Fibroblast of the aortic adventitia (primary cell): ENCODE measurements at regions not wholly inside any gene's neighbourhood (a gene's known extent, or its start where the extent isn't known, plus 50 kb on each side); places are given as distances from the start of the nearest gene placed in this dataset.

ENCODE experiments used
- DNase-seq: peaks from one replicate; pipeline ENCODE4 v3.0.0-alpha.2; 2010; ENCODE audit warnings: low read depth
- H3K4me3 ChIP-seq: 2 replicates; pipeline ENCODE4 v1.5.1; 2011; ENCODE audit warnings: low read depth, mild to moderate bottlenecking, control low read depth, low read length, moderate library complexity
- TF ChIP-seq, protein P1 (sequence below): IDR thresholded peaks from 2 replicates; pipeline ENCODE4 v1.5.1; 2011; ENCODE audit warnings: mild to moderate bottlenecking, low read length, control low read depth, inconsistent platforms; ENCODE audit not compliant: insufficient read depth

DNA sequence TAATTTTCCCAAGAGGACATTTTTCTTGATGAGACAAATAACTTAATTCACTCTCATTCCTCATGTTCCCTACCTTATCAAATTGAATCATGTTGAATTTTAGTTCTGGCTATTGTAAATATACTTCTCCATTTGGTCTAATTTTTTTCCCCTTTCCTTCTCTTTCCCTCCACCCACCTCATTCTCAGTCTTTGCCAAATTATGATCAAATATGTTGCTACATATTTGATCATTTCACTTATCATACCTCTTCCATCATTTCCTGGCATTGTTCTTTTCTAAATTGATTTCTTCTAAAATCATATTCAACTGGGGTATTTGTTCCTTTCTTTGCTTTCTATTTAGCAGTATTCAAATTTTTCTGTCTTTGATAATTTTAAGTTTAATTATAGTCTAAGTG, 52.3 kb downstream of the HDGFL1 start:
- TF ChIP-seq, protein P1, sequence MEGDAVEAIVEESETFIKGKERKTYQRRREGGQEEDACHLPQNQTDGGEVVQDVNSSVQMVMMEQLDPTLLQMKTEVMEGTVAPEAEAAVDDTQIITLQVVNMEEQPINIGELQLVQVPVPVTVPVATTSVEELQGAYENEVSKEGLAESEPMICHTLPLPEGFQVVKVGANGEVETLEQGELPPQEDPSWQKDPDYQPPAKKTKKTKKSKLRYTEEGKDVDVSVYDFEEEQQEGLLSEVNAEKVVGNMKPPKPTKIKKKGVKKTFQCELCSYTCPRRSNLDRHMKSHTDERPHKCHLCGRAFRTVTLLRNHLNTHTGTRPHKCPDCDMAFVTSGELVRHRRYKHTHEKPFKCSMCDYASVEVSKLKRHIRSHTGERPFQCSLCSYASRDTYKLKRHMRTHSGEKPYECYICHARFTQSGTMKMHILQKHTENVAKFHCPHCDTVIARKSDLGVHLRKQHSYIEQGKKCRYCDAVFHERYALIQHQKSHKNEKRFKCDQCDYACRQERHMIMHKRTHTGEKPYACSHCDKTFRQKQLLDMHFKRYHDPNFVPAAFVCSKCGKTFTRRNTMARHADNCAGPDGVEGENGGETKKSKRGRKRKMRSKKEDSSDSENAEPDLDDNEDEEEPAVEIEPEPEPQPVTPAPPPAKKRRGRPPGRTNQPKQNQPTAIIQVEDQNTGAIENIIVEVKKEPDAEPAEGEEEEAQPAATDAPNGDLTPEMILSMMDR, result no peak
- DNase-seq, result no peak
- no peak overlapping the region for H3K4me3 ChIP-seq

DNA sequence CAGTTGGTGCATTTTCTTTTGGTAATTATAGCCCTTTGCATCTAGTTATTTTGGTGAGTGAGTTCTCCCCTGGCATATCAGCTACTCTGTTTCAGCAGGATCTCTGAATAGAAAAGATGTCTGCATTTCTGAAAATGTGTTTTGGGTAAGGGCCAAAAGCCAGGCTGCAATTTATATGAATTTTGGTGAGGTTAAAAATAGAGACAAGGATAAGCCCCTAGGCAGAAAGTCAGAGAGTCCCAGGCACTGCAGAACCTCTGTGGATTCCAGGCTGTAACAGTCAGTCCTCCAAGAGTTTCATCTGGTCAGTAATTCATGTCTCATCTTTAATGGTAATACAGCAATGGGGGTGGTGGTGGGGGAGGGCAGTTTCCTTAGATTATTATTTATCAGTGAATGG, 53.0 kb downstream of the HDGFL1 start:
- no peak for DNase-seq
- TF ChIP-seq, protein P1, result no peak

DNA sequence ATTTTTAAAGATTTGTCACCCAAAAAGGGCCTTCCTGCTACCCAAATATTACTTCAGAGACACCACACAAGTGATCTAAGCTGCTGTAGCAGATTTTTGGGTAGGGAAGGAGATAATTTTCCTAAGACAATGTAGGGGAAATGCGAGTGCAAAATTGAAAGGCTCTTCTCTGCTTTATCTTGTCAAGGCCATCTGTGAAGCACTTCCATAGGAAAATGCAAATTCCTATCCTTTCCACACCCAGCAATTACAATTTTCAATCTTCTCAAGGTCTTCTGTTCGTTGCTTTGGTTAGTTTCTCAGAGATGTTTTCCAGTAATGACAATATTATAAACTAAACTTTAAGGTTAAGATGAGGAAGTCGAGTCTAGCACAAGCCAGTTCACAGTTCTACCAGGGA, 53.4 kb downstream of the HDGFL1 start:
- no peak for DNase-seq
- no peak overlapping the region for H3K4me3 ChIP-seq
- TF ChIP-seq, protein P1, result no peak

More for the DNA sequence above, 53.0 kb downstream of the HDGFL1 start:
- no peak overlapping the region for H3K4me3 ChIP-seq

DNA sequence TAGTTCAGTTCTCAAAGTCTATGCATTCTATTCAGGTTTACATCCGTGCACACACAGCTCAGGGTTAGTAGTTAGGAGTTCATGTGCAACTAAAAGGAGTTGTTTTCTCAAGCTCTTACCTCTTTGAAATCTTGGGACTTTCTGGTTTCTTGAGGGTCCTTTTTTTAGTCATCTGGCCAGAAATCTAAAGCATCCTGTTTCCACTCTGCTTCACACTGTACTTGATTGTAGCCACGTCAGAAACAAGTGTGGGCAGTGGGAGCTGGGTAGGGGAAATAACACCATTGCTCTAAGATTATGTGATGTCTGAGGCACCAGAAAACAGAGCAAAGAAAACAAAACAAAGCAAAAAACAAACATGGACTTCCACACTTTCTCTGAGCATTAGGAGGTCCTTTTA, 58.3 kb downstream of the HDGFL1 start:
- TF ChIP-seq, protein P1, result no peak
- H3K4me3 ChIP-seq, result no peak overlapping the region
- no peak for DNase-seq

DNA sequence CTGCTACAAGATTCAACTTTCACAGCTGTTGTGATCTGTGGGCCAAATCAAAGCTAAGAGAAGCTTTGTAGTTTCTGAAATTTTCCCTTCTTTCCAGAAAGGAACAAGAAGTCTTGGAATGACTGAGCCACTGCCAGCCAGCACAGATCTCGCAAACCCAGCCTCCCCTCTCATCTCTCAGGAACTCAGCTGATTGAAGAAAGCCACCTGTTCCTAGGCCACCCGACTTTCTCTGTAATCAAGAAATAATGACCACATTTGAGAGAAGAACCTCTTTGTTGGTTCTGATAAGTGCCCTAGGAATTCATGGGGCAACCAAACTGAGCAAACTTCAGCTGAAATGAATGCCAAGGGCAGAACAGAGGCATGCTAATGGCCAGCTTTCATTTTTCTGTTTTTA, 61.7 kb downstream of the HDGFL1 start:
- TF ChIP-seq, protein P1, result no peak
- DNase-seq, result peak; percentile 15
- H3K4me3 ChIP-seq, result no peak overlapping the region

DNA sequence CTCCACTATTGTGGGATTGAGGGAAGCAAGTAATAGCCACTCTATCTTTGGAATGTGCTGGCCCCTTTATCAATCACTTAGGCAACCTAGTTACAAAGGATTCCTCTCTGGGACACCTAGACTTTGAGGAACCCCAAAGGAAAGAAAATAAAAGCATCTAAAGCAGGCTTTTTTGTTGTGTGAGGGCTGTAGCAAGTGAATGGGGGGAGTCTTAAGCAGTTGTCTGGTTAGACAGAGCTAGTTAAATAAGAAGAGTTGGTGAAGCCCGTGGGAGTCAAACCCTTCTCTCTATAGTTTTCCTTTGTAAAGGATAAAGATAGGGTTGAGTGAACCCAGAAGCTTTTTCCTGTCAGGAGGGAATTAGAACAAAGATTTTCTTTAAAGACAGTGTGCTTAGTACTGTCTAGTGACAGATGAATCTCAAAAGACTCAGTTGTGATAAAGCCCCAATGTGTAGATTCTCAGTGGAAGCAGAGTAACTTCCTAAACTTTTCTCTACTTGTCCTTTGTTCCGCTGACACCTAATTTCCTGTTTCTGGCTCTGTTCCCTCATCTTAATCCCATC, 63.3 kb downstream of the HDGFL1 start:
- DNase-seq, result no peak
- TF ChIP-seq, protein P1, result no peak

DNA sequence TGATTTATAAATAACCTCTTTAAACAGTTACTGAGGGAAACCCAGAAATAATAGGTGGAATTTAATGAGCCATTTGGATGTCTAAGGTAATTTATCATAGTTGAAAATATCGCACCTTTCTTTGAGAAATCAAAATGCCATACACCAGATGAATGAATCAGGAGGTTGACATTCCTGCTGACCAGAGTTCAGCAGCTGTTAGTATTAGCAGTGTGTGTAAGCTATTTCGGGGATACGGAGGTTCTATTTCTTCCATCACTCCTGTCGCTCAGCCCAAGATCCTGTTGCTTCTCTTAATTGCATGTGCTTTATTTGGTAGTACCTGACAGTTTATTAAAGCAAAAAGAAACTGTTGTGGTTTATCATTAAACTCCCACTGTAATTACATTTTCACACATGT, 67.1 kb downstream of the HDGFL1 start:
- no peak overlapping the region for H3K4me3 ChIP-seq
- DNase-seq, result no peak
- TF ChIP-seq, protein P1, result no peak

More for the DNA sequence above, 63.3 kb downstream of the HDGFL1 start:
- no peak overlapping the region for H3K4me3 ChIP-seq
